Endothelial cell of umbilical vein (primary cell): ENCODE measurements at regions not wholly inside any gene's neighbourhood (a gene's known extent, or its start where the extent isn't known, plus 50 kb on each side); places are given as distances from the start of the nearest gene placed in this dataset.

ENCODE experiments used
- POLR2AphosphoS5 ChIP-seq: IDR thresholded peaks from 2 replicates; pipeline ENCODE4 v1.6.1; 2012; ENCODE audit warnings: low read depth, mild to moderate bottlenecking, control low read depth, low read length, moderate library complexity; ENCODE audit not compliant: insufficient read depth
- TF ChIP-seq, protein P1 (sequence below): IDR thresholded peaks from 2 replicates; pipeline ENCODE4 v1.6.1; 2011; ENCODE audit not compliant: insufficient read depth, insufficient read length
- TF ChIP-seq, protein P2 (sequence below), 2 donors: IDR thresholded peaks; 1 replicate in 1 of 2; 2 replicates in 1 of 2; pipeline ENCODE4 v1.5.1; 2011; ENCODE audit warnings: low read length in 2 of 2, mild to moderate bottlenecking in 2 of 2, moderate library complexity in 2 of 2, control low read depth in 1 of 2, inconsistent platforms in 1 of 2, low read depth in 1 of 2; ENCODE audit not compliant: insufficient read depth in 1 of 2; ENCODE audit errors: extremely low read depth in 1 of 2

DNA sequence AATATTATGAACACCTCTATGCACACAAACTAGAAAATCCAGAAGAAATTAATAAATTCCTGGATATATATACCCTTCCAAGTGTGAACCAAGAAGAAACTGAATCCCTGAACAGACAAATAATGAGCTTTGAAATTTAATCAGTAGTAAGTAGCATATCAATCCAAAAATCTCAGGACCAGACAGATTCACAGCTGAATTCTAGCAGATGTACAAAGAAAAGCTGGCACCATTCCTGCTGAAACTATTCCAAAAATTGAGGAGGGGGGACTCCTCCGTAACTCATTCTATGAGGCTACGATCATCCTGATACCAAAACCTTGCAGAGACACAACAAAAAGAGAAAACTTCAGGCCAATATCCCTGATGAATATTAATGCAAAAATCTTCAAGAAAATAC is 67.0 kb upstream of the PDE7B start:
- TF ChIP-seq, protein P1, sequence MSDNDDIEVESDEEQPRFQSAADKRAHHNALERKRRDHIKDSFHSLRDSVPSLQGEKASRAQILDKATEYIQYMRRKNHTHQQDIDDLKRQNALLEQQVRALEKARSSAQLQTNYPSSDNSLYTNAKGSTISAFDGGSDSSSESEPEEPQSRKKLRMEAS = no peak
- TF ChIP-seq POLR2AphosphoS5 = no peak
- TF ChIP-seq, protein P2, sequence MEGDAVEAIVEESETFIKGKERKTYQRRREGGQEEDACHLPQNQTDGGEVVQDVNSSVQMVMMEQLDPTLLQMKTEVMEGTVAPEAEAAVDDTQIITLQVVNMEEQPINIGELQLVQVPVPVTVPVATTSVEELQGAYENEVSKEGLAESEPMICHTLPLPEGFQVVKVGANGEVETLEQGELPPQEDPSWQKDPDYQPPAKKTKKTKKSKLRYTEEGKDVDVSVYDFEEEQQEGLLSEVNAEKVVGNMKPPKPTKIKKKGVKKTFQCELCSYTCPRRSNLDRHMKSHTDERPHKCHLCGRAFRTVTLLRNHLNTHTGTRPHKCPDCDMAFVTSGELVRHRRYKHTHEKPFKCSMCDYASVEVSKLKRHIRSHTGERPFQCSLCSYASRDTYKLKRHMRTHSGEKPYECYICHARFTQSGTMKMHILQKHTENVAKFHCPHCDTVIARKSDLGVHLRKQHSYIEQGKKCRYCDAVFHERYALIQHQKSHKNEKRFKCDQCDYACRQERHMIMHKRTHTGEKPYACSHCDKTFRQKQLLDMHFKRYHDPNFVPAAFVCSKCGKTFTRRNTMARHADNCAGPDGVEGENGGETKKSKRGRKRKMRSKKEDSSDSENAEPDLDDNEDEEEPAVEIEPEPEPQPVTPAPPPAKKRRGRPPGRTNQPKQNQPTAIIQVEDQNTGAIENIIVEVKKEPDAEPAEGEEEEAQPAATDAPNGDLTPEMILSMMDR (IDR thresholded peaks at IDR 0.05; ENCODE audit: extremely low read depth in 1 of 2, insufficient read depth in 1 of 2, low read depth in 1 of 2, low read length in 2 of 2) = no peak
